Lower leg skin (tissue), 3 donors: ENCODE measurements at regions not wholly inside any gene's neighbourhood (a gene's known extent, or its start where the extent isn't known, plus 50 kb on each side); places are given as distances from the start of the nearest gene placed in this dataset.

ENCODE experiments used
- CTCF ChIP-seq, 3 donors: fragments of 450-650 bp; IDR thresholded peaks; one replicate each; pipeline ENCODE4 v1.5.1; 2016; ENCODE audit warnings: antibody characterized with exemption in 3 of 3, mild to moderate bottlenecking in 3 of 3, moderate library complexity in 2 of 3
- POLR2A ChIP-seq, 2 donors: fragments of 450-650 bp; IDR thresholded peaks; one replicate each; pipeline ENCODE4 v1.6.1; 2016 to 2017; ENCODE audit warnings: antibody characterized with exemption in 2 of 2, mild to moderate bottlenecking in 1 of 2, moderate library complexity in 1 of 2

- TF ChIP-seq CTCF (IDR thresholded peaks at IDR 0.05) (no peak), POLR2A (IDR thresholded peaks at IDR 0.05) (no peak)
Measured at GRCh38 chr16:27628241-27628942, 78.4 kb downstream of the KATNIP start.
